ENCODE measurements at regions not wholly inside any gene's neighbourhood (a gene's known extent, or its start where the extent isn't known, plus 50 kb on each side); places are given as distances from the start of the nearest gene placed in this dataset.

DNA sequence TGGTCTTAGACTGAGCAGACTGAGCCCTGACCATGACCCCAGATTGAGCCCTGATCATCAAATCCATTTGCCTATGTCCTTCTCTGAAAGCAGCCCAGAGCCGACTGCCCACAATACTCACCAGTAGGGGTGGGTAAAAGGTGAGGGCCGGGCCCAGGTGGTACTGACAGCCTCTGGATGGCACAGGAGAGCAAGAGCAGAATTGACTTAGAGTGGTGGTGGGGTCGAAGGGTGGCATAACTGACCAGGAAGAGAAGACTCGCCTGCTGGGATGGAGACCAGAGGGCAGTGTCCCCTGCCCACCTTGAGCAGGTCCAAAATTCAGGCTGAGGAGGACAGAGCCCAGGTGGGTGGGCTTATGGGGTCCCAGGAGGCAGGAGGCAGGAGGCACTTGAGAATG, 161.3 kb upstream of the POU3F1 start (continued):
- TF ChIP-seq EGR1 (IDR thresholded peaks at IDR 0.05; ENCODE audit: low read depth in 2 of 2) = no peak

DNA sequence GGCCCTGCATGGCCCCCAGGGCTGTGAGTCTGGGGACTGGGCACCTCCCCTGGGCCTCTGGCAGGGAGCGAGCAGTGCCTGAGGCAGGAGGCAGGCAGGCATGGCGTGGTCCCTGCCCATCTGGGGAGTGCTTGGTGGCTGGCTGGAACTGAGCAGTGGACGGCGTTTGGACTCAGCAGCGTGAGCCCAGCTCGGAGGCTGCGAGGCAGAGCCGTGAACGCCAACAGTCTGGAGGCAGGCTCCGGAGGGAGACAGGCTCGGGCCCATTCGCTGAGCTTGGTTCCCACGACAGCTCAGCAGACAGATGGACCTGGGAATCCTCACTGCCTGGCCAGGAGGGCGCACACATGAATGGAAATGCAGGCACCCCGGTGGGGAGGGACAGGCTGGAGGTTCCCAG, 160.7 kb upstream of the POU3F1 start:
- Histone ChIP-seq H3K4me1 (ENCODE audit: control insufficient read depth in 4 of 4, insufficient read depth in 4 of 4, low read length in 3 of 4) (no peaks in the 10 kb centered on the region), H3K36me3 (ENCODE audit: control insufficient read depth in 4 of 4, insufficient read depth in 3 of 4, low read depth in 1 of 4, low read length in 3 of 4) (no peaks in the 10 kb centered on the region), H3K27ac (ENCODE audit: low read depth in 1 of 2, low read length in 2 of 2) (no peak overlapping the region), H3K4me3 (ENCODE audit: low read depth in 1 of 3, low read length in 3 of 3) (no peak overlapping the region), H3K9me3 (ENCODE audit: control insufficient read depth in 4 of 4, low read length in 3 of 4) (no peaks in the 10 kb centered on the region), H3K9ac (ENCODE audit: low read depth in 1 of 2, low read length in 2 of 2) (no peak overlapping the region), H3K27me3 (ENCODE audit: control insufficient read depth in 4 of 4, insufficient read depth in 4 of 4, low read length in 3 of 4) (no peaks in the 10 kb centered on the region)
- WGBS = 93% methylated on average over 15 of the region's 15 CpGs
- DNase-seq (ENCODE audit: low spot score) = no peak
- TF ChIP-seq FOXA1 (IDR thresholded peaks at IDR 0.05) = no peak
- no peak for TF ChIP-seq SP1 (IDR thresholded peaks at IDR 0.05)
- no peak for TF ChIP-seq RXRA (IDR thresholded peaks at IDR 0.05)

DNA sequence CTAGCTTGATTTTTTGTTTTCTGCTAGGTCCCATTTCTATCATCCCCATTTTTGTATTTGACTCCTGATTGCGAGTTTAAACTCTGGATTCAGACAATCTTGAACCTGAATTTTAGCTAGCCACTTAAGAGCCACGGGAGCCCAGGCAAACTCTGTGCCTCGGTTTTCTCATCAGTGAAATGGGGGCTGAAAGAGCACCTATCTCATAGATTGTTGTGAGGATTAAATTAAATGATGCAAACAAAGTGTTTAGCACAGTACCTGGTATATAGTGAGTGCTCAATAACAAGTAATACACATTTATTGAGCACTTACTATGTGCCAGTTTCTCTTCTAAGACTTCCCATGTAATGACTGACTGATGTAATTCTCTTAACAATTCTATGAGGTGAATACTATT, 158.1 kb upstream of the POU3F1 start:
- no peak for DNase-seq (ENCODE audit: low spot score)
- Histone ChIP-seq H3K4me1 (ENCODE audit: control insufficient read depth in 4 of 4, insufficient read depth in 4 of 4, low read length in 3 of 4) (no peaks in the 10 kb centered on the region), H3K27me3 (ENCODE audit: control insufficient read depth in 4 of 4, insufficient read depth in 4 of 4, low read length in 3 of 4) (no peaks in the 10 kb centered on the region), H3K36me3 (ENCODE audit: control insufficient read depth in 4 of 4, insufficient read depth in 3 of 4, low read depth in 1 of 4, low read length in 3 of 4) (no peaks in the 10 kb centered on the region), H3K4me3 (ENCODE audit: low read depth in 1 of 3, low read length in 3 of 3) (no peak overlapping the region), H3K27ac (ENCODE audit: low read depth in 1 of 2, low read length in 2 of 2) (no peak overlapping the region), H3K9me3 (ENCODE audit: control insufficient read depth in 4 of 4, low read length in 3 of 4) (peaks cover 0 to 7% (median 0%) of the 10 kb centered on the region in 4 donors), H3K9ac (ENCODE audit: low read depth in 1 of 2, low read length in 2 of 2) (no peak overlapping the region)
- WGBS = 84% methylated on average over 3 of the region's 3 CpGs
- TF ChIP-seq NR2F2 (IDR thresholded peaks at IDR 0.05) (no peak), JUND (IDR thresholded peaks at IDR 0.05) (no peak), FOXA2 (IDR thresholded peaks at IDR 0.05) (no peak), GABPA (IDR thresholded peaks at IDR 0.05 in 1 of 2, conservative IDR thresholded peaks at IDR 0.05 in 1 of 2) (no peak), RAD21 (IDR thresholded peaks at IDR 0.05) (no peak), TAF1 (conservative IDR thresholded peaks at IDR 0.05) (no peak), RXRA (IDR thresholded peaks at IDR 0.05) (no peak), HNF4G (IDR thresholded peaks at IDR 0.05) (no peak), SP1 (IDR thresholded peaks at IDR 0.05) (no peak), FOXA1 (IDR thresholded peaks at IDR 0.05) (no peak), YY1 (IDR thresholded peaks at IDR 0.05) (no peak), EGR1 (IDR thresholded peaks at IDR 0.05; ENCODE audit: low read depth in 2 of 2) (no peak)
- TF ChIP-seq, protein P1, sequence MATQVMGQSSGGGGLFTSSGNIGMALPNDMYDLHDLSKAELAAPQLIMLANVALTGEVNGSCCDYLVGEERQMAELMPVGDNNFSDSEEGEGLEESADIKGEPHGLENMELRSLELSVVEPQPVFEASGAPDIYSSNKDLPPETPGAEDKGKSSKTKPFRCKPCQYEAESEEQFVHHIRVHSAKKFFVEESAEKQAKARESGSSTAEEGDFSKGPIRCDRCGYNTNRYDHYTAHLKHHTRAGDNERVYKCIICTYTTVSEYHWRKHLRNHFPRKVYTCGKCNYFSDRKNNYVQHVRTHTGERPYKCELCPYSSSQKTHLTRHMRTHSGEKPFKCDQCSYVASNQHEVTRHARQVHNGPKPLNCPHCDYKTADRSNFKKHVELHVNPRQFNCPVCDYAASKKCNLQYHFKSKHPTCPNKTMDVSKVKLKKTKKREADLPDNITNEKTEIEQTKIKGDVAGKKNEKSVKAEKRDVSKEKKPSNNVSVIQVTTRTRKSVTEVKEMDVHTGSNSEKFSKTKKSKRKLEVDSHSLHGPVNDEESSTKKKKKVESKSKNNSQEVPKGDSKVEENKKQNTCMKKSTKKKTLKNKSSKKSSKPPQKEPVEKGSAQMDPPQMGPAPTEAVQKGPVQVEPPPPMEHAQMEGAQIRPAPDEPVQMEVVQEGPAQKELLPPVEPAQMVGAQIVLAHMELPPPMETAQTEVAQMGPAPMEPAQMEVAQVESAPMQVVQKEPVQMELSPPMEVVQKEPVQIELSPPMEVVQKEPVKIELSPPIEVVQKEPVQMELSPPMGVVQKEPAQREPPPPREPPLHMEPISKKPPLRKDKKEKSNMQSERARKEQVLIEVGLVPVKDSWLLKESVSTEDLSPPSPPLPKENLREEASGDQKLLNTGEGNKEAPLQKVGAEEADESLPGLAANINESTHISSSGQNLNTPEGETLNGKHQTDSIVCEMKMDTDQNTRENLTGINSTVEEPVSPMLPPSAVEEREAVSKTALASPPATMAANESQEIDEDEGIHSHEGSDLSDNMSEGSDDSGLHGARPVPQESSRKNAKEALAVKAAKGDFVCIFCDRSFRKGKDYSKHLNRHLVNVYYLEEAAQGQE (IDR thresholded peaks at IDR 0.05) = no peak
- TF ChIP-seq, protein P2, sequence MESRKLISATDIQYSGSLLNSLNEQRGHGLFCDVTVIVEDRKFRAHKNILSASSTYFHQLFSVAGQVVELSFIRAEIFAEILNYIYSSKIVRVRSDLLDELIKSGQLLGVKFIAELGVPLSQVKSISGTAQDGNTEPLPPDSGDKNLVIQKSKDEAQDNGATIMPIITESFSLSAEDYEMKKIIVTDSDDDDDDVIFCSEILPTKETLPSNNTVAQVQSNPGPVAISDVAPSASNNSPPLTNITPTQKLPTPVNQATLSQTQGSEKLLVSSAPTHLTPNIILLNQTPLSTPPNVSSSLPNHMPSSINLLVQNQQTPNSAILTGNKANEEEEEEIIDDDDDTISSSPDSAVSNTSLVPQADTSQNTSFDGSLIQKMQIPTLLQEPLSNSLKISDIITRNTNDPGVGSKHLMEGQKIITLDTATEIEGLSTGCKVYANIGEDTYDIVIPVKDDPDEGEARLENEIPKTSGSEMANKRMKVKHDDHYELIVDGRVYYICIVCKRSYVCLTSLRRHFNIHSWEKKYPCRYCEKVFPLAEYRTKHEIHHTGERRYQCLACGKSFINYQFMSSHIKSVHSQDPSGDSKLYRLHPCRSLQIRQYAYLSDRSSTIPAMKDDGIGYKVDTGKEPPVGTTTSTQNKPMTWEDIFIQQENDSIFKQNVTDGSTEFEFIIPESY (IDR thresholded peaks at IDR 0.05) = no peak
- TF ChIP-seq, protein P3, sequence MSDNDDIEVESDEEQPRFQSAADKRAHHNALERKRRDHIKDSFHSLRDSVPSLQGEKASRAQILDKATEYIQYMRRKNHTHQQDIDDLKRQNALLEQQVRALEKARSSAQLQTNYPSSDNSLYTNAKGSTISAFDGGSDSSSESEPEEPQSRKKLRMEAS (IDR thresholded peaks at IDR 0.05) = no peak

All from liver (tissue), 7 donors.